Neuronal stem cell (in vitro differentiated cells): ENCODE measurements at regions not wholly inside any gene's neighbourhood (a gene's known extent, or its start where the extent isn't known, plus 50 kb on each side); places are given as distances from the start of the nearest gene placed in this dataset.

Source experiments
- DNase-seq: peaks from one replicate; pipeline ENCODE4 v3.0.0-alpha.2; 2013; ENCODE audit warnings: low spot score
- H2AFZ ChIP-seq: one replicate; pipeline ENCODE4 v1.6.1; 2013; ENCODE audit warnings: mild to moderate bottlenecking, low read length, inconsistent platforms
- H2AK5ac ChIP-seq: 2 replicates; pipeline ENCODE4 v1.6.1; 2013; ENCODE audit warnings: low read depth, mild to moderate bottlenecking, inconsistent platforms, low read length, moderate library complexity, mixed read lengths
- H2BK120ac ChIP-seq: 2 replicates; pipeline ENCODE4 v1.6.1; 2013; ENCODE audit warnings: low read depth, mild to moderate bottlenecking, inconsistent platforms, low read length, moderate library complexity, mixed read lengths
- H2BK12ac ChIP-seq: one replicate; pipeline ENCODE4 v1.6.1; 2013; ENCODE audit warnings: low read length, inconsistent platforms
- H2BK15ac ChIP-seq: 2 replicates; pipeline ENCODE4 v1.6.1; 2013; ENCODE audit warnings: mild to moderate bottlenecking, low read length, inconsistent platforms, mixed read lengths
- H2BK5ac ChIP-seq: one replicate; pipeline ENCODE4 v1.6.1; 2013; ENCODE audit warnings: inconsistent platforms, mild to moderate bottlenecking, low read length, moderate library complexity
- H3K14ac ChIP-seq: one replicate; pipeline ENCODE4 v1.6.1; 2013; ENCODE audit warnings: low read length, inconsistent platforms
- H3K18ac ChIP-seq: 2 replicates; pipeline ENCODE4 v1.6.1; 2013; ENCODE audit warnings: low read length, inconsistent platforms
- H3K23ac ChIP-seq: 2 replicates; pipeline ENCODE4 v1.6.1; 2013; ENCODE audit warnings: low read depth, mild to moderate bottlenecking, mixed read lengths, low read length, inconsistent platforms; ENCODE audit not compliant: poor library complexity
- H3K27ac ChIP-seq: replicated peaks from 3 replicates; pipeline ENCODE4 v1.5.1; 2013; ENCODE audit warnings: low read length, inconsistent platforms
- H3K27me3 ChIP-seq, 3 experiments: 2 replicates each; pipeline ENCODE4 v1.6.1; 2013; ENCODE audit warnings: low read length in 3 of 3, mild to moderate bottlenecking in 2 of 3, inconsistent platforms in 1 of 3, low read depth in 1 of 3, mixed read lengths in 1 of 3, moderate library complexity in 1 of 3; ENCODE audit not compliant: control insufficient read depth in 3 of 3, insufficient read depth in 3 of 3
- H3K36me3 ChIP-seq, 2 donors: replicated peaks in 1 of 2; 2 replicates each; pipeline ENCODE4 v1.6.1; 2013; ENCODE audit warnings: low read length in 2 of 2; ENCODE audit not compliant: control insufficient read depth in 2 of 2, insufficient read depth in 2 of 2
- H3K4ac ChIP-seq: 2 replicates; pipeline ENCODE4 v1.6.1; 2013; ENCODE audit warnings: inconsistent platforms, mild to moderate bottlenecking, low read length, moderate library complexity
- H3K4me1 ChIP-seq, 2 donors: 1 replicate in 1 of 2; 2 replicates in 1 of 2; pipeline ENCODE4 v1.6.1; 2013; ENCODE audit warnings: low read length in 2 of 2, low read depth in 1 of 2; ENCODE audit not compliant: control insufficient read depth in 2 of 2, insufficient read depth in 1 of 2
- H3K4me2 ChIP-seq: one replicate; pipeline ENCODE4 v1.6.1; 2013; ENCODE audit warnings: mild to moderate bottlenecking, low read length, inconsistent platforms; ENCODE audit not compliant: insufficient read depth, poor library complexity, severe bottlenecking
- H3K4me3 ChIP-seq, 2 donors: 2 replicates each; pipeline ENCODE4 v1.5.1; 2013; ENCODE audit warnings: low read length in 2 of 2, mild to moderate bottlenecking in 2 of 2, inconsistent platforms in 1 of 2, moderate library complexity in 1 of 2
- H3K79me1 ChIP-seq: one replicate; pipeline ENCODE4 v1.6.1; 2013; ENCODE audit warnings: low read depth, mild to moderate bottlenecking, inconsistent platforms, low read length, moderate library complexity
- H3K9ac ChIP-seq: one replicate; pipeline ENCODE4 v1.6.1; 2013; ENCODE audit warnings: mild to moderate bottlenecking, low read depth, low read length, inconsistent platforms; ENCODE audit not compliant: poor library complexity
- H3K9me3 ChIP-seq, 2 donors: replicated peaks in 1 of 2; 2 replicates each; pipeline versions ENCODE3 to v1.6.1; 2013; ENCODE audit warnings: low read length in 2 of 2, mild to moderate bottlenecking in 2 of 2, inconsistent platforms in 1 of 2, low read depth in 1 of 2, mixed read lengths in 1 of 2, moderate library complexity in 1 of 2; ENCODE audit not compliant: control insufficient read depth in 2 of 2, insufficient read depth in 1 of 2
- H4K8ac ChIP-seq: one replicate; pipeline ENCODE4 v1.6.1; 2013; ENCODE audit warnings: low read depth, mild to moderate bottlenecking, inconsistent platforms, low read length, moderate library complexity
- H4K91ac ChIP-seq: one replicate; pipeline ENCODE4 v1.6.1; 2013; ENCODE audit warnings: low read length, low read depth, mild to moderate bottlenecking, inconsistent platforms; ENCODE audit not compliant: poor library complexity
- WGBS, 2 donors: extraction: QIAGEN DNeasy Blood & Tissue Kit; methylation state at CpG; one replicate each; pipeline ENCODE4 v1.1.7; 2013; ENCODE audit warnings: missing lambda C conversion rate in 2 of 2, mixed read lengths in 1 of 2; ENCODE audit not compliant: insufficient read length in 2 of 2, insufficient replicate concordance in 1 of 2; ENCODE audit errors: extremely low coverage in 2 of 2; 5-methylcytosine and 5-hydroxymethylcytosine counted together

GRCh38 chr4:149972407-149972806, 105.8 kb upstream of the DCLK2 start:
- Histone ChIP-seq H3K4me1 (no peaks in the 10 kb centered on the region), H4K91ac (no peak overlapping the region), H3K9ac (no peak overlapping the region), H3K27ac (no peak overlapping the region), H3K4ac (no peak overlapping the region), H2BK15ac (no peak overlapping the region), H2BK120ac (no peak overlapping the region), H3K27me3 (no peaks in the 10 kb centered on the region), H3K4me3 (no peak overlapping the region), H3K14ac (no peak overlapping the region), H2AK5ac (no peak overlapping the region), H3K18ac (no peak overlapping the region), H3K23ac (no peak overlapping the region), H3K4me2 (no peak overlapping the region), H2BK12ac (no peak overlapping the region), H2BK5ac (no peak overlapping the region), H3K79me1 (no peaks in the 10 kb centered on the region), H3K36me3 (no peaks in the 10 kb centered on the region), H2AFZ (no peak overlapping the region), H4K8ac (no peak overlapping the region), H3K9me3 (no peaks in the 10 kb centered on the region)
- DNase-seq, result no peak
- no CpG with 5 or more reads among the region's 2 CpGs for WGBS, 2 donors

GRCh38 chr4:149973181-149973580, 105.1 kb upstream of the DCLK2 start:
- H3K23ac ChIP-seq, result no peak overlapping the region
- H4K8ac ChIP-seq, result no peak overlapping the region
- H2BK5ac ChIP-seq, result no peak overlapping the region
- no peak overlapping the region for H2AFZ ChIP-seq
- H3K27me3 ChIP-seq, result no peaks in the 10 kb centered on the region
- H3K4ac ChIP-seq, result no peak overlapping the region
- no peak overlapping the region for H3K9ac ChIP-seq
- no peaks in the 10 kb centered on the region for H3K9me3 ChIP-seq
- no peaks in the 10 kb centered on the region for H3K36me3 ChIP-seq
- no peak overlapping the region for H3K27ac ChIP-seq
- no peak overlapping the region for H2AK5ac ChIP-seq
- no peak overlapping the region for H2BK120ac ChIP-seq
- no peak overlapping the region for H3K4me3 ChIP-seq
- H3K14ac ChIP-seq, result no peak overlapping the region
- no CpG with 5 or more reads among the region's 2 CpGs for WGBS, 2 donors
- no peak overlapping the region for H2BK12ac ChIP-seq
- H3K4me2 ChIP-seq, result no peak overlapping the region
- DNase-seq, result no peak
- H2BK15ac ChIP-seq, result no peak overlapping the region
- H3K79me1 ChIP-seq, result no peaks in the 10 kb centered on the region
- H3K18ac ChIP-seq, result no peak overlapping the region
- no peaks in the 10 kb centered on the region for H3K4me1 ChIP-seq
- H4K91ac ChIP-seq, result no peak overlapping the region

GRCh38 chr4:149975172-149975571, 103.1 kb upstream of the DCLK2 start:
- no peak overlapping the region for H3K4me3 ChIP-seq
- WGBS, 2 donors, result no CpG with 5 or more reads among the region's 1 CpG
- no peak overlapping the region for H2BK5ac ChIP-seq
- H3K23ac ChIP-seq, result no peak overlapping the region
- H3K18ac ChIP-seq, result no peak overlapping the region
- H3K36me3 ChIP-seq, result no peaks in the 10 kb centered on the region
- H3K27ac ChIP-seq, result no peak overlapping the region
- no peaks in the 10 kb centered on the region for H3K9me3 ChIP-seq
- no peaks in the 10 kb centered on the region for H3K79me1 ChIP-seq
- no peak overlapping the region for H2BK15ac ChIP-seq
- no peak for DNase-seq
- H3K9ac ChIP-seq, result no peak overlapping the region
- H2BK120ac ChIP-seq, result no peak overlapping the region
- H4K8ac ChIP-seq, result no peak overlapping the region
- no peaks in the 10 kb centered on the region for H3K4me1 ChIP-seq
- no peak overlapping the region for H3K4ac ChIP-seq
- H2AK5ac ChIP-seq, result no peak overlapping the region
- no peak overlapping the region for H4K91ac ChIP-seq
- H3K14ac ChIP-seq, result no peak overlapping the region
- H3K27me3 ChIP-seq, result no peaks in the 10 kb centered on the region
- H3K4me2 ChIP-seq, result no peak overlapping the region
- no peak overlapping the region for H2BK12ac ChIP-seq
- H2AFZ ChIP-seq, result no peak overlapping the region

GRCh38 chr4:149980121-149980682, 98.0 kb upstream of the DCLK2 start:
- H2AK5ac ChIP-seq, result no peak overlapping the region
- H3K4me3 ChIP-seq, result no peak overlapping the region
- no peak overlapping the region for H3K27ac ChIP-seq
- H3K23ac ChIP-seq, result no peak overlapping the region
- no peaks in the 10 kb centered on the region for H3K4me1 ChIP-seq
- H2BK12ac ChIP-seq, result no peak overlapping the region
- no peak overlapping the region for H3K14ac ChIP-seq
- H3K9me3 ChIP-seq, result no peaks in the 10 kb centered on the region
- H3K36me3 ChIP-seq, result no peaks in the 10 kb centered on the region
- no peak overlapping the region for H4K8ac ChIP-seq
- H2BK120ac ChIP-seq, result no peak overlapping the region
- no peak for DNase-seq
- no peak overlapping the region for H3K18ac ChIP-seq
- H2AFZ ChIP-seq, result peak overlapping the region; percentile 33
- H4K91ac ChIP-seq, result no peak overlapping the region
- H3K4me2 ChIP-seq, result no peak overlapping the region
- no peak overlapping the region for H2BK15ac ChIP-seq
- no peak overlapping the region for H2BK5ac ChIP-seq
- no peak overlapping the region for H3K9ac ChIP-seq
- H3K27me3 ChIP-seq, result no peaks in the 10 kb centered on the region
- WGBS, 2 donors, result no CpG with 5 or more reads among the region's 7 CpGs
- no peaks in the 10 kb centered on the region for H3K79me1 ChIP-seq
- no peak overlapping the region for H3K4ac ChIP-seq
